Right renal pelvis (tissue), 4 donors: ENCODE measurements at regions not wholly inside any gene's neighbourhood (a gene's known extent, or its start where the extent isn't known, plus 50 kb on each side); places are given as distances from the start of the nearest gene placed in this dataset.
A peak's percentile ranks its signal among the peaks of the same experiment; 100 is the strongest.

Source experiments
- DNase-seq, 4 donors: peaks; one replicate each; pipeline ENCODE4 v3.0.0-alpha.2; 2013; ENCODE audit warnings: low read depth in 4 of 4, low spot score in 3 of 4, missing footprints in 1 of 4

- no peak for DNase-seq
These were observed 836.9 kb upstream of the HS3ST1 start for GRCh38 chr4:12265554-12265953.

- no peak for DNase-seq
These were observed 831.8 kb upstream of the HS3ST1 start for GRCh38 chr4:12260453-12260852.

GRCh38 chr4:12244973-12245372 lies 816.3 kb upstream of the HS3ST1 start:
- no peak for DNase-seq

- no peak for DNase-seq
These were observed 813.7 kb upstream of the HS3ST1 start for GRCh38 chr4:12242354-12242753.

GRCh38 chr4:12239897-12240636 lies 811.4 kb upstream of the HS3ST1 start:
- DNase-seq, result no peak

GRCh38 chr4:12231098-12231497 lies 802.4 kb upstream of the HS3ST1 start:
- DNase-seq, result no peak

- DNase-seq, result no peak
These were observed 792.3 kb upstream of the HS3ST1 start for GRCh38 chr4:12221031-12221430.

GRCh38 chr4:12211636-12212035 lies 782.9 kb upstream of the HS3ST1 start:
- DNase-seq, result no peak

GRCh38 chr4:12207396-12207795 lies 778.7 kb upstream of the HS3ST1 start:
- no peak for DNase-seq

- DNase-seq, result no peak
These were observed 777.4 kb upstream of the HS3ST1 start for GRCh38 chr4:12206091-12206490.

GRCh38 chr4:12203945-12204344 lies 775.3 kb upstream of the HS3ST1 start:
- DNase-seq, result no peak

GRCh38 chr4:12200226-12200625 lies 771.5 kb upstream of the HS3ST1 start:
- no peak for DNase-seq

GRCh38 chr4:12186526-12186925 lies 757.8 kb upstream of the HS3ST1 start:
- no peak for DNase-seq

GRCh38 chr4:12178614-12179610 lies 750.2 kb upstream of the HS3ST1 start:
- peak in 1 of 4 donors; percentile 10 for DNase-seq

GRCh38 chr4:12177416-12177815 lies 748.7 kb upstream of the HS3ST1 start:
- DNase-seq, result no peak

GRCh38 chr4:12173496-12173895 lies 744.8 kb upstream of the HS3ST1 start:
- no peak for DNase-seq

GRCh38 chr4:12172198-12172973 lies 743.7 kb upstream of the HS3ST1 start:
- DNase-seq, result no peak

GRCh38 chr4:12170308-12170707 lies 741.6 kb upstream of the HS3ST1 start:
- no peak for DNase-seq

GRCh38 chr4:12165616-12166015 lies 736.9 kb upstream of the HS3ST1 start:
- DNase-seq, result no peak

GRCh38 chr4:12146339-12146738 lies 717.6 kb upstream of the HS3ST1 start:
- DNase-seq, result no peak

- DNase-seq, result no peak
These were observed 717.1 kb upstream of the HS3ST1 start for GRCh38 chr4:12145768-12146167.
